ENCODE measurements at regions not wholly inside any gene's neighbourhood (a gene's known extent, or its start where the extent isn't known, plus 50 kb on each side); places are given as distances from the start of the nearest gene placed in this dataset.

DNA sequence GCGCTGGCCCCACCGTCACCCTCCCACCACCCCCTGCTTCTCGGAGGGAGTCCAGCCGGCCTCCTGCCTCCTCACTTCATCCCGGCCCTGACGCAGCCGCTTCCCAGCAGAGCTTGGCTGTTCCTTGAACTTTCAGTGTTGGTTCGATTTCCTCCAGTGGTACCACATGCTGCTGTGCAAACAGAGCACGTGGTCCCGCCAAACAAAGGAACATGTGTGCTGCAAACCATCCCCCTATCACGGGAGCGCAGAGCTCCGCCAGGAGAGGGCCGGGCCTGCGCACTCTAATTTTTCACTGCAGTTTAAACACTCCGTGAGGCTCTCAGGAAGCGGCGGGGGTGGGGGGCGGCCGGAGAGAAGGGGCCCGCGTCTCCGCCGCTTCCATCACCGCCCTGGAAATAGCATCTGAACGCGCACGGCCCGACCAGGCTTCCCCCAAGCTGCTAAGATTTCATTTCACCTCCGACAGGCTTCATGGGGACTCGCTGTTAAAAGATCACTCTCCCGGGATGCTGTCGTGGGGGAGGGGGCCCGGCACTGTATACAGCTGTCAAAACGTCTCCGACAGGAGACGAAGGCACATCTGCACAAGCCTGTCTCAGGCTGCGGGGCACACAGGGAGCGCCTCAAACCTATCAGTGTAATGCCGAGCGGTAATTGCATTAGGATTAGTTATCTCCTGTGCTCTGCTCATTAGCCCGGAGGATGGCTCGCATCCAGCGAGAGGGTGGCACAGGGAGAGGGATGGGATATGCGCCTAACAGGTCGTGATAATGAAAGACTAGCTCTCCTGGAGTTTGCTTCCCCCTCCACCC lies 269.9 kb upstream of the SORL1-AS1 start:
- H3K9ac ChIP-seq (ENCODE audit: low read length), result no peak overlapping the region
- DNase-seq, result no peak
- no peaks in the 10 kb centered on the region for H3F3A ChIP-seq (ENCODE audit: insufficient read depth, low read length)
- no peaks in the 10 kb centered on the region for H3K36me3 ChIP-seq (replicated peaks; ENCODE audit: insufficient read depth, low read length)
- no peak overlapping the region for H3K27ac ChIP-seq (ENCODE audit: low read length)
- no peak overlapping the region for H2AFZ ChIP-seq (ENCODE audit: low read length)
- H3K9me3 ChIP-seq (replicated peaks; ENCODE audit: insufficient read depth, low read length), result no peaks in the 10 kb centered on the region
- no peaks in the 10 kb centered on the region for H3K79me2 ChIP-seq (ENCODE audit: low read length)
- no peaks in the 10 kb centered on the region for H4K20me1 ChIP-seq (ENCODE audit: insufficient read depth, low read length)
- H3K4me1 ChIP-seq (ENCODE audit: low read length), result no peaks in the 10 kb centered on the region
- H3K4me3 ChIP-seq (ENCODE audit: low read length), result no peak overlapping the region
- no peaks in the 10 kb centered on the region for H3K27me3 ChIP-seq (replicated peaks; ENCODE audit: insufficient read depth, low read length)
- TF ChIP-seq, protein P1, sequence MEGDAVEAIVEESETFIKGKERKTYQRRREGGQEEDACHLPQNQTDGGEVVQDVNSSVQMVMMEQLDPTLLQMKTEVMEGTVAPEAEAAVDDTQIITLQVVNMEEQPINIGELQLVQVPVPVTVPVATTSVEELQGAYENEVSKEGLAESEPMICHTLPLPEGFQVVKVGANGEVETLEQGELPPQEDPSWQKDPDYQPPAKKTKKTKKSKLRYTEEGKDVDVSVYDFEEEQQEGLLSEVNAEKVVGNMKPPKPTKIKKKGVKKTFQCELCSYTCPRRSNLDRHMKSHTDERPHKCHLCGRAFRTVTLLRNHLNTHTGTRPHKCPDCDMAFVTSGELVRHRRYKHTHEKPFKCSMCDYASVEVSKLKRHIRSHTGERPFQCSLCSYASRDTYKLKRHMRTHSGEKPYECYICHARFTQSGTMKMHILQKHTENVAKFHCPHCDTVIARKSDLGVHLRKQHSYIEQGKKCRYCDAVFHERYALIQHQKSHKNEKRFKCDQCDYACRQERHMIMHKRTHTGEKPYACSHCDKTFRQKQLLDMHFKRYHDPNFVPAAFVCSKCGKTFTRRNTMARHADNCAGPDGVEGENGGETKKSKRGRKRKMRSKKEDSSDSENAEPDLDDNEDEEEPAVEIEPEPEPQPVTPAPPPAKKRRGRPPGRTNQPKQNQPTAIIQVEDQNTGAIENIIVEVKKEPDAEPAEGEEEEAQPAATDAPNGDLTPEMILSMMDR (IDR thresholded peaks at IDR 0.05; ENCODE audit: low read length), result no peak
- TF ChIP-seq EZH2 (optimal IDR thresholded peaks at IDR 0.05; ENCODE audit: low read depth, low read length) (no peak), EZH2phosphoT487 (IDR thresholded peaks at IDR 0.05; ENCODE audit: low read length) (no peak)
- no peaks in the 10 kb centered on the region for H3K9me2 ChIP-seq (replicated peaks; ENCODE audit: insufficient read depth, low read length)
- no peak overlapping the region for H3K4me2 ChIP-seq (ENCODE audit: low read depth, low read length)

DNA sequence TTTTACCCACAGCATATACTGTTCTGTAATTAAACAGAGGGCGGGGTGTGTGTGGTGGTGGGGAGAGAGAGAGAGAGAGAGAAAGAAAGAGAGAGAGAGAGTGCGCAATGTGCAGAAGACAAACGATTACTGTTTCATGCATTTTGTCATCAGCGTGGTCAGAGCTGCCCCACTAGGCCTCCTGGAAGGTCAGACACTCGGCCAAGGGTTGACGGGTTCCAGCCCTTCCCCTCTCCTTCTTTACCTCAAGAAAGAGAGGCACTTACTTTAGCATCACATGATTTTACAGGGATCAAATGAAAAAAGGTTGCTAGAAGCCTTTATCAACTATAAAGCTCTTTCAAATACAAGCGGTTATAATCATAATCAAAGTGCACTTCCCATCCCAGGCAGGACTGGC lies 269.2 kb upstream of the SORL1-AS1 start:
- H3K36me3 ChIP-seq (replicated peaks; ENCODE audit: insufficient read depth, low read length), result no peaks in the 10 kb centered on the region
- no peak overlapping the region for H3K4me3 ChIP-seq (ENCODE audit: low read length)
- no peaks in the 10 kb centered on the region for H3K9me2 ChIP-seq (replicated peaks; ENCODE audit: insufficient read depth, low read length)
- no peak for DNase-seq
- H3K9me3 ChIP-seq (replicated peaks; ENCODE audit: insufficient read depth, low read length), result no peaks in the 10 kb centered on the region
- H3K27me3 ChIP-seq (replicated peaks; ENCODE audit: insufficient read depth, low read length), result no peaks in the 10 kb centered on the region
- no peak overlapping the region for H3K9ac ChIP-seq (ENCODE audit: low read length)
- H3F3A ChIP-seq (ENCODE audit: insufficient read depth, low read length), result no peaks in the 10 kb centered on the region
- H3K79me2 ChIP-seq (ENCODE audit: low read length), result no peaks in the 10 kb centered on the region
- H2AFZ ChIP-seq (ENCODE audit: low read length), result no peak overlapping the region
- H3K4me1 ChIP-seq (ENCODE audit: low read length), result no peaks in the 10 kb centered on the region
- H3K4me2 ChIP-seq (ENCODE audit: low read depth, low read length), result no peak overlapping the region
- no peak overlapping the region for H3K27ac ChIP-seq (ENCODE audit: low read length)
- no peaks in the 10 kb centered on the region for H4K20me1 ChIP-seq (ENCODE audit: insufficient read depth, low read length)
- TF ChIP-seq EZH2 (optimal IDR thresholded peaks at IDR 0.05; ENCODE audit: low read depth, low read length) (no peak), EZH2phosphoT487 (IDR thresholded peaks at IDR 0.05; ENCODE audit: low read length) (no peak)
- TF ChIP-seq, protein P1 (IDR thresholded peaks at IDR 0.05; ENCODE audit: low read length), result no peak

DNA sequence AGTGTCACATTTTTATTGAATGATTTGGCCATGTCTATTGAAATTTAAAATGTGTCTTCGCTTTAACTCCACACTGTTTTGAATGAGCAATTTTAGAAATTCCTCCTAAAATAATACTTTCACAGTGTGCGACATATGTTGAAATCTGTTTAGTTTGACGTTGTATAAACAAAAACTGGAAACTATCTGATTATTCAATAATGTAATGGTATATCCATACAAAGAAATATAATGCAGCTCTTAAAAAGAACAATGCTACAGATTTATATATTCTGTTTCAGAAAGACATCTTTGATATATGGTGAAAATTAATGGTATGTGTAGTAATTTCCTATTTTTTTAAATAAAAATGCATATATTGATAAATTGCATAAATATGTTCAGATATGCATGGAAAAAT lies 268.7 kb upstream of the SORL1-AS1 start:
- Histone ChIP-seq H3K27me3 (replicated peaks; ENCODE audit: insufficient read depth, low read length) (no peaks in the 10 kb centered on the region), H2AFZ (ENCODE audit: low read length) (no peak overlapping the region), H3K79me2 (ENCODE audit: low read length) (no peaks in the 10 kb centered on the region), H3K4me3 (ENCODE audit: low read length) (no peak overlapping the region), H3K4me1 (ENCODE audit: low read length) (no peaks in the 10 kb centered on the region), H3K9ac (ENCODE audit: low read length) (no peak overlapping the region), H3K36me3 (replicated peaks; ENCODE audit: insufficient read depth, low read length) (no peaks in the 10 kb centered on the region), H3F3A (ENCODE audit: insufficient read depth, low read length) (no peaks in the 10 kb centered on the region), H3K9me3 (replicated peaks; ENCODE audit: insufficient read depth, low read length) (no peaks in the 10 kb centered on the region), H4K20me1 (ENCODE audit: insufficient read depth, low read length) (no peaks in the 10 kb centered on the region), H3K9me2 (replicated peaks; ENCODE audit: insufficient read depth, low read length) (no peaks in the 10 kb centered on the region), H3K27ac (ENCODE audit: low read length) (no peak overlapping the region), H3K4me2 (ENCODE audit: low read depth, low read length) (no peak overlapping the region)
- DNase-seq, result no peak
- TF ChIP-seq EZH2phosphoT487 (IDR thresholded peaks at IDR 0.05; ENCODE audit: low read length), result no peak
- TF ChIP-seq EZH2 (optimal IDR thresholded peaks at IDR 0.05; ENCODE audit: low read depth, low read length), result no peak
- TF ChIP-seq, protein P1 (IDR thresholded peaks at IDR 0.05; ENCODE audit: low read length), result no peak
